MG63 (cell line): ENCODE measurements at regions not wholly inside any gene's neighbourhood (a gene's known extent, or its start where the extent isn't known, plus 50 kb on each side); places are given as distances from the start of the nearest gene placed in this dataset.

Experiments
- DNase-seq: peaks from one replicate; pipeline ENCODE4 v3.0.0-alpha.2; 2020
- H3K27me3 ChIP-seq: fragments of 250-450 bp; sonication (Bioruptor Pico); 2 replicates; pipeline ENCODE4 v1.5.1; 2020; ENCODE audit warnings: mild to moderate bottlenecking, moderate library complexity
- H3K36me3 ChIP-seq: fragments of 250-450 bp; sonication (Bioruptor Pico); 2 replicates; pipeline ENCODE4 v1.5.1; 2020; ENCODE audit warnings: mild to moderate bottlenecking, moderate library complexity
- H3K4me3 ChIP-seq: fragments of 250-450 bp; sonication (Bioruptor Pico); 2 replicates; pipeline ENCODE4 v1.5.1; 2020; ENCODE audit warnings: mild to moderate bottlenecking, moderate library complexity
- H3K9me3 ChIP-seq: fragments of 250-450 bp; sonication (Bioruptor Pico); 2 replicates; pipeline ENCODE4 v1.5.1; 2020; ENCODE audit warnings: mild to moderate bottlenecking, moderate library complexity

GRCh38 chr11:130772266-130773227 is 143.7 kb downstream of the SNX19 start:
- Histone ChIP-seq H3K36me3 (no peaks in the 10 kb centered on the region), H3K9me3 (no peaks in the 10 kb centered on the region), H3K27me3 (no peaks in the 10 kb centered on the region), H3K4me3 (no peak overlapping the region)
- peak; percentile 91 for DNase-seq

GRCh38 chr11:130773244-130773820 is 142.9 kb downstream of the SNX19 start:
- H3K4me3 ChIP-seq, result no peak overlapping the region
- no peaks in the 10 kb centered on the region for H3K9me3 ChIP-seq
- no peaks in the 10 kb centered on the region for H3K36me3 ChIP-seq
- no peaks in the 10 kb centered on the region for H3K27me3 ChIP-seq
- no peak for DNase-seq

GRCh38 chr11:130774703-130775102 is 141.6 kb downstream of the SNX19 start:
- Histone ChIP-seq H3K4me3 (no peak overlapping the region), H3K36me3 (no peaks in the 10 kb centered on the region), H3K27me3 (no peaks in the 10 kb centered on the region), H3K9me3 (no peaks in the 10 kb centered on the region)
- DNase-seq, result no peak

- peak; percentile 37 for DNase-seq
Observed at GRCh38 chr11:130775306-130776060, 140.8 kb downstream of the SNX19 start.

GRCh38 chr11:130776061-130776419 is 140.2 kb downstream of the SNX19 start:
- H3K4me3 ChIP-seq, result no peak overlapping the region
- no peak for DNase-seq
- no peaks in the 10 kb centered on the region for H3K36me3 ChIP-seq
- H3K27me3 ChIP-seq, result no peaks in the 10 kb centered on the region
- no peaks in the 10 kb centered on the region for H3K9me3 ChIP-seq

More at GRCh38 chr11:130775306-130776060, 140.8 kb downstream of the SNX19 start:
- Histone ChIP-seq H3K4me3 (no peak overlapping the region), H3K27me3 (no peaks in the 10 kb centered on the region), H3K36me3 (no peaks in the 10 kb centered on the region), H3K9me3 (no peaks in the 10 kb centered on the region)

GRCh38 chr11:130778026-130778425 is 138.3 kb downstream of the SNX19 start:
- Histone ChIP-seq H3K4me3 (no peak overlapping the region), H3K9me3 (no peaks in the 10 kb centered on the region), H3K36me3 (no peaks in the 10 kb centered on the region), H3K27me3 (no peaks in the 10 kb centered on the region)
- DNase-seq, result no peak

- Histone ChIP-seq H3K27me3 (no peaks in the 10 kb centered on the region), H3K9me3 (no peaks in the 10 kb centered on the region), H3K36me3 (no peaks in the 10 kb centered on the region), H3K4me3 (no peak overlapping the region)
- no peak for DNase-seq
Observed at GRCh38 chr11:130778705-130779104, 137.6 kb downstream of the SNX19 start.

- Histone ChIP-seq H3K27me3 (no peaks in the 10 kb centered on the region), H3K4me3 (no peak overlapping the region), H3K9me3 (no peaks in the 10 kb centered on the region), H3K36me3 (no peaks in the 10 kb centered on the region)
- DNase-seq, result no peak
Observed at GRCh38 chr11:130779267-130779666, 137.0 kb downstream of the SNX19 start.

- H3K9me3 ChIP-seq, result no peaks in the 10 kb centered on the region
- no peaks in the 10 kb centered on the region for H3K36me3 ChIP-seq
- H3K4me3 ChIP-seq, result no peak overlapping the region
- no peaks in the 10 kb centered on the region for H3K27me3 ChIP-seq
- DNase-seq, result no peak
Observed at GRCh38 chr11:130779943-130780342, 136.3 kb downstream of the SNX19 start.

GRCh38 chr11:130780437-130780836 is 135.8 kb downstream of the SNX19 start:
- Histone ChIP-seq H3K4me3 (no peak overlapping the region), H3K36me3 (no peaks in the 10 kb centered on the region), H3K27me3 (no peaks in the 10 kb centered on the region), H3K9me3 (no peaks in the 10 kb centered on the region)
- no peak for DNase-seq

- H3K27me3 ChIP-seq, result no peaks in the 10 kb centered on the region
- no peak overlapping the region for H3K4me3 ChIP-seq
- no peaks in the 10 kb centered on the region for H3K36me3 ChIP-seq
- DNase-seq, result peak; percentile 45
- no peaks in the 10 kb centered on the region for H3K9me3 ChIP-seq
Observed at GRCh38 chr11:130781931-130782330, 134.3 kb downstream of the SNX19 start.

GRCh38 chr11:130782361-130783222 is 133.7 kb downstream of the SNX19 start:
- DNase-seq, result no peak
- Histone ChIP-seq H3K36me3 (no peaks in the 10 kb centered on the region), H3K9me3 (no peaks in the 10 kb centered on the region), H3K4me3 (no peak overlapping the region), H3K27me3 (no peaks in the 10 kb centered on the region)

GRCh38 chr11:130783323-130783722 is 133.0 kb downstream of the SNX19 start:
- Histone ChIP-seq H3K9me3 (no peaks in the 10 kb centered on the region), H3K4me3 (no peak overlapping the region), H3K27me3 (no peaks in the 10 kb centered on the region), H3K36me3 (no peaks in the 10 kb centered on the region; the same call in 1 of the 2 replicates)
- DNase-seq, result no peak

- no peaks in the 10 kb centered on the region for H3K27me3 ChIP-seq
- H3K9me3 ChIP-seq, result no peaks in the 10 kb centered on the region
- H3K36me3 ChIP-seq, result no peaks in the 10 kb centered on the region; the same call in 1 of the 2 replicates
- H3K4me3 ChIP-seq, result no peak overlapping the region
- DNase-seq, result no peak
Observed at GRCh38 chr11:130785380-130786116, 130.7 kb downstream of the SNX19 start.

GRCh38 chr11:130786586-130786985 is 129.7 kb downstream of the SNX19 start:
- no peaks in the 10 kb centered on the region; the same call in 1 of the 2 replicates for H3K36me3 ChIP-seq
- H3K4me3 ChIP-seq, result no peak overlapping the region
- H3K9me3 ChIP-seq, result no peaks in the 10 kb centered on the region
- DNase-seq, result no peak
- H3K27me3 ChIP-seq, result no peaks in the 10 kb centered on the region
